ENCODE measurements at regions not wholly inside any gene's neighbourhood (a gene's known extent, or its start where the extent isn't known, plus 50 kb on each side); places are given as distances from the start of the nearest gene placed in this dataset.

DNA sequence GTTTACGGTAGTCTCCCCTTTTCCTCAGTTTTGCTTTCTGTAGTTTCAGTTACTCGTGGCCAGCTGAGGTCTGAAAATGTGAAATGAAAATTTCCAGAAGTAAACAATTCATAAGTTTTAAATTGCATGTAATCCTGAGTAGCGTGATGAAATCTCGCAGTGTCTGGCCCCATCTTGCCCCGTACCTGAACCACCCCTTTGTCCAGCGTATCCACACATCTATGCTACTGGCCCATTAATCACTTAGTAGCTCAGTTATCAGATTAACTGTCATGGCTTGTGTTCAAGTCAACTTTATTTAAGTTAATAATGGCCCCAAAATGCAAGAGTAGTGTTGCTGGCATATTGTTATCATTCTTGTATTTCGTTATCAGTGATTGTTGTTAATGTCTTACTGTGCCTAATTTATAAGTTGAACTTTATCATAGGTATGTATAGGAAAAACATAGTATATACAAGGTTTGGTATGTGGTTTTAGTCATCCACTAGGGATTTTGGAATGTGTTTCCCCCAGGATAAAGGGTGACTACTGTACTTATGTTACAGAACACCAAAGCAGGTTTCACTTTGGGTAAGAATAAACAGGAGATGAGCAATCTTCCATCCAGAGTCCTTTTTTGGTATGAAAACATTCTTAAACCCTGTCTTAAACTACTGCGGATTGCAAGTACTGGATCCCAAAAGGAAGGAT, 118.4 kb upstream of the KCNN2 start:
- H3K9me2 ChIP-seq (replicated peaks; ENCODE audit: control insufficient read depth, low read length) = no peaks in the 10 kb centered on the region
- H3K9me3 ChIP-seq (ENCODE audit: control insufficient read depth, insufficient read depth, low read length) = no peaks in the 10 kb centered on the region
- H3K4me3 ChIP-seq (ENCODE audit: low read length) = no peak overlapping the region
- no peaks in the 10 kb centered on the region for H3F3A ChIP-seq (ENCODE audit: control insufficient read depth, insufficient read depth)
- H3K36me3 ChIP-seq (ENCODE audit: control insufficient read depth, low read length) = no peaks in the 10 kb centered on the region
- H3K79me2 ChIP-seq (ENCODE audit: control insufficient read depth, low read length) = no peaks in the 10 kb centered on the region
- no peaks in the 10 kb centered on the region for H4K20me1 ChIP-seq (ENCODE audit: control insufficient read depth, insufficient read depth, low read depth, low read length)
- H3K4me2 ChIP-seq (ENCODE audit: low read length) = no peak overlapping the region
- no peaks in the 10 kb centered on the region for H3K27me3 ChIP-seq (ENCODE audit: control insufficient read depth, low read length)
- H3K4me1 ChIP-seq (ENCODE audit: control insufficient read depth, low read length) = no peaks in the 10 kb centered on the region
- no peak overlapping the region for H3K27ac ChIP-seq (ENCODE audit: low read depth, low read length)
- TF ChIP-seq EZH2phosphoT487 (IDR thresholded peaks at IDR 0.05; ENCODE audit: borderline replicate concordance, low read length) = no peak
- TF ChIP-seq, protein P1, sequence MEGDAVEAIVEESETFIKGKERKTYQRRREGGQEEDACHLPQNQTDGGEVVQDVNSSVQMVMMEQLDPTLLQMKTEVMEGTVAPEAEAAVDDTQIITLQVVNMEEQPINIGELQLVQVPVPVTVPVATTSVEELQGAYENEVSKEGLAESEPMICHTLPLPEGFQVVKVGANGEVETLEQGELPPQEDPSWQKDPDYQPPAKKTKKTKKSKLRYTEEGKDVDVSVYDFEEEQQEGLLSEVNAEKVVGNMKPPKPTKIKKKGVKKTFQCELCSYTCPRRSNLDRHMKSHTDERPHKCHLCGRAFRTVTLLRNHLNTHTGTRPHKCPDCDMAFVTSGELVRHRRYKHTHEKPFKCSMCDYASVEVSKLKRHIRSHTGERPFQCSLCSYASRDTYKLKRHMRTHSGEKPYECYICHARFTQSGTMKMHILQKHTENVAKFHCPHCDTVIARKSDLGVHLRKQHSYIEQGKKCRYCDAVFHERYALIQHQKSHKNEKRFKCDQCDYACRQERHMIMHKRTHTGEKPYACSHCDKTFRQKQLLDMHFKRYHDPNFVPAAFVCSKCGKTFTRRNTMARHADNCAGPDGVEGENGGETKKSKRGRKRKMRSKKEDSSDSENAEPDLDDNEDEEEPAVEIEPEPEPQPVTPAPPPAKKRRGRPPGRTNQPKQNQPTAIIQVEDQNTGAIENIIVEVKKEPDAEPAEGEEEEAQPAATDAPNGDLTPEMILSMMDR (IDR thresholded peaks at IDR 0.05; ENCODE audit: low read depth, low read length, poor library complexity, severe bottlenecking) = no peak

- H3K4me1 ChIP-seq (ENCODE audit: control insufficient read depth, low read length) = no peaks in the 10 kb centered on the region
- H3K36me3 ChIP-seq (ENCODE audit: control insufficient read depth, low read length) = no peaks in the 10 kb centered on the region
- no peaks in the 10 kb centered on the region for H3K9me2 ChIP-seq (replicated peaks; ENCODE audit: control insufficient read depth, low read length)
- H4K20me1 ChIP-seq (ENCODE audit: control insufficient read depth, insufficient read depth, low read depth, low read length) = no peaks in the 10 kb centered on the region
- H3K79me2 ChIP-seq (ENCODE audit: control insufficient read depth, low read length) = no peaks in the 10 kb centered on the region
- H3K9me3 ChIP-seq (ENCODE audit: control insufficient read depth, insufficient read depth, low read length) = no peaks in the 10 kb centered on the region
- H3F3A ChIP-seq (ENCODE audit: control insufficient read depth, insufficient read depth) = no peaks in the 10 kb centered on the region
- H3K27me3 ChIP-seq (ENCODE audit: control insufficient read depth, low read length) = no peaks in the 10 kb centered on the region
- TF ChIP-seq, protein P1 (IDR thresholded peaks at IDR 0.05; ENCODE audit: low read depth, low read length, poor library complexity, severe bottlenecking) = no peak
- H3K4me2 ChIP-seq (ENCODE audit: low read length) = no peak overlapping the region
- no peak overlapping the region for H3K27ac ChIP-seq (ENCODE audit: low read depth, low read length)
- no peak overlapping the region for H3K4me3 ChIP-seq (ENCODE audit: low read length)
Measured at GRCh38 chr5:114243972-114244317, 117.9 kb upstream of the KCNN2 start.

DNA sequence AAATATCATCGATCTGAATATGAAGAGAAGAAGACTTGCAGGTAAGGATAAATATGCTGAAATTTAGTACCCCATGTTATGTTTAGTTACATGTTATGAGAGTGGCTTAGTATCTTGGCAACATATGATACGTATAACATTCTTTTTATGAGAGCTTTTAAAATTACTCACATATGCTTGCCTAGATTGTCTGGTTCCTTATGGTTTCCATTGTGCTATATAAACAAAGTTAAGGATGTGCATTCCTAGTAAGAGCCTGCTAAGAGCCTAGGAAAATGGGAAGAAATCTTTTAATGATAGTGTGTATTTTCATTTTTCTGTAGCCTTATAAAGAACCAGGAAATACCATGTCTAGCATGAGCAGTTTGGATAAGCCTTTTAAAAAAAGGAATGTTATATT, 112.0 kb upstream of the KCNN2 start:
- Histone ChIP-seq H3K27me3 (ENCODE audit: control insufficient read depth, low read length) (no peaks in the 10 kb centered on the region), H3K4me3 (ENCODE audit: low read length) (no peak overlapping the region), H3K4me2 (ENCODE audit: low read length) (no peak overlapping the region), H3K27ac (ENCODE audit: low read depth, low read length) (no peak overlapping the region), H3K4me1 (ENCODE audit: control insufficient read depth, low read length) (no peaks in the 10 kb centered on the region), H3F3A (ENCODE audit: control insufficient read depth, insufficient read depth) (no peaks in the 10 kb centered on the region), H3K9me3 (ENCODE audit: control insufficient read depth, insufficient read depth, low read length) (no peaks in the 10 kb centered on the region), H3K36me3 (ENCODE audit: control insufficient read depth, low read length) (no peaks in the 10 kb centered on the region), H4K20me1 (ENCODE audit: control insufficient read depth, insufficient read depth, low read depth, low read length) (no peaks in the 10 kb centered on the region), H3K9me2 (replicated peaks; ENCODE audit: control insufficient read depth, low read length) (no peaks in the 10 kb centered on the region), H3K79me2 (ENCODE audit: control insufficient read depth, low read length) (no peaks in the 10 kb centered on the region)
- TF ChIP-seq EZH2phosphoT487 (IDR thresholded peaks at IDR 0.05; ENCODE audit: borderline replicate concordance, low read length) = no peak
- TF ChIP-seq, protein P1 (IDR thresholded peaks at IDR 0.05; ENCODE audit: low read depth, low read length, poor library complexity, severe bottlenecking) = no peak
